ENCODE measurements at regions not wholly inside any gene's neighbourhood (a gene's known extent, or its start where the extent isn't known, plus 50 kb on each side); places are given as distances from the start of the nearest gene placed in this dataset.

- DNase-seq (ENCODE audit: extremely low read depth, low read depth) = no peak
- no peak overlapping the region for H3K4me3 ChIP-seq (replicated peaks; ENCODE audit: low read depth, low read length)
- TF ChIP-seq, protein P1, sequence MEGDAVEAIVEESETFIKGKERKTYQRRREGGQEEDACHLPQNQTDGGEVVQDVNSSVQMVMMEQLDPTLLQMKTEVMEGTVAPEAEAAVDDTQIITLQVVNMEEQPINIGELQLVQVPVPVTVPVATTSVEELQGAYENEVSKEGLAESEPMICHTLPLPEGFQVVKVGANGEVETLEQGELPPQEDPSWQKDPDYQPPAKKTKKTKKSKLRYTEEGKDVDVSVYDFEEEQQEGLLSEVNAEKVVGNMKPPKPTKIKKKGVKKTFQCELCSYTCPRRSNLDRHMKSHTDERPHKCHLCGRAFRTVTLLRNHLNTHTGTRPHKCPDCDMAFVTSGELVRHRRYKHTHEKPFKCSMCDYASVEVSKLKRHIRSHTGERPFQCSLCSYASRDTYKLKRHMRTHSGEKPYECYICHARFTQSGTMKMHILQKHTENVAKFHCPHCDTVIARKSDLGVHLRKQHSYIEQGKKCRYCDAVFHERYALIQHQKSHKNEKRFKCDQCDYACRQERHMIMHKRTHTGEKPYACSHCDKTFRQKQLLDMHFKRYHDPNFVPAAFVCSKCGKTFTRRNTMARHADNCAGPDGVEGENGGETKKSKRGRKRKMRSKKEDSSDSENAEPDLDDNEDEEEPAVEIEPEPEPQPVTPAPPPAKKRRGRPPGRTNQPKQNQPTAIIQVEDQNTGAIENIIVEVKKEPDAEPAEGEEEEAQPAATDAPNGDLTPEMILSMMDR (IDR thresholded peaks at IDR 0.05; ENCODE audit: low read depth, low read length, missing control alignments) = no peak
Observed at GRCh38 chr6:163950159-163950558, 535.6 kb downstream of the QKI start.

DNA sequence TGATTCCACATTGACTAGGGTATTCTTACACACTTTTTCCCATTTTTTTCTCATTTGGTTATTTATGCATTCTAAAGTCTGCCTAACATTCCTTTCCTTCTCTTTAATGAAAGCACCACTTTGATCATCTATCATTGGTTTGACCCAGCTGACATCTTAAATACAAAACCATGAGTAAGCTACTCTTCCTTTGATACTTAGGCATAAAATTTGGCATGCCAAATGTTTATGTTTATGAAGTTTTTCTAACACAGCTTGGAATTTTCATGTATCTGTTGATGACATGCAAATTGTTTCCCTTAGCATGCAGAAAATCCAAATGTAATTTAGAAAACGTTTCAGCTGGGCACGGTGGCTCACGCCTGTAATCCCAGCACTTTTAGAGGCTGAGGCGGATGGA lies 534.9 kb downstream of the QKI start:
- no peak for DNase-seq (ENCODE audit: extremely low read depth, low read depth)
- no peak overlapping the region for H3K4me3 ChIP-seq (replicated peaks; ENCODE audit: low read depth, low read length)
- TF ChIP-seq, protein P1 (IDR thresholded peaks at IDR 0.05; ENCODE audit: low read depth, low read length, missing control alignments) = no peak

- no peak overlapping the region for H3K4me3 ChIP-seq (replicated peaks; ENCODE audit: low read depth, low read length)
- DNase-seq (ENCODE audit: extremely low read depth, low read depth) = no peak
- TF ChIP-seq, protein P1 (IDR thresholded peaks at IDR 0.05; ENCODE audit: low read depth, low read length, missing control alignments) = no peak
Observed at GRCh38 chr6:163948250-163948649, 533.7 kb downstream of the QKI start.

GRCh38 chr6:163947276-163947675 lies 532.8 kb downstream of the QKI start:
- DNase-seq (ENCODE audit: extremely low read depth, low read depth) = no peak
- TF ChIP-seq, protein P1 (IDR thresholded peaks at IDR 0.05; ENCODE audit: low read depth, low read length, missing control alignments) = no peak
- no peak overlapping the region for H3K4me3 ChIP-seq (replicated peaks; ENCODE audit: low read depth, low read length)

- no peak overlapping the region for H3K4me3 ChIP-seq (replicated peaks; ENCODE audit: low read depth, low read length)
- no peak for DNase-seq (ENCODE audit: extremely low read depth, low read depth)
- TF ChIP-seq, protein P1 (IDR thresholded peaks at IDR 0.05; ENCODE audit: low read depth, low read length, missing control alignments) = no peak
Observed at GRCh38 chr6:163946437-163946836, 531.9 kb downstream of the QKI start.

DNA sequence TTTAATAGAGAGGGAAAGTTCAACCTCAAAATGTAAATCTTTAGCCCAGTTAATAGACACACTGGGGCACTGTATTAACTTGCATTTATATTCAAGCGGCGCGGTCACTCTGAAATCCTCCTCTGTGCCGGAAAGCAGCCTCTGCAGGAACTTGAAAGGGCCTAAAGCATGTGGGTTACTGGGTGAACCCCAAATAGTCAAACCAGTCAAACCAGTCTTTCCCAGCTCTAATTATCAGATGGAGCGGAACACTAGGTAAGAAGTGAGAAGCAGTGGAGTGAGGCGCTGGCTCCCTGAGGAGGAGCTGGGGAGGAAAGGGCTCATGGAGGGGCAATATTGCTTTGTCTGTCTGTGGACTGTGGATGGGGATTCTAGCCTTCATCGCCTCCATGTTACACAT lies 531.3 kb downstream of the QKI start:
- TF ChIP-seq, protein P1 (IDR thresholded peaks at IDR 0.05; ENCODE audit: low read depth, low read length, missing control alignments) = no peak
- no peak overlapping the region for H3K4me3 ChIP-seq (replicated peaks; ENCODE audit: low read depth, low read length)
- no peak for DNase-seq (ENCODE audit: extremely low read depth, low read depth)

GRCh38 chr6:163944897-163945296 lies 530.4 kb downstream of the QKI start:
- H3K4me3 ChIP-seq (replicated peaks; ENCODE audit: low read depth, low read length) = no peak overlapping the region
- no peak for DNase-seq (ENCODE audit: extremely low read depth, low read depth)
- TF ChIP-seq, protein P1 (IDR thresholded peaks at IDR 0.05; ENCODE audit: low read depth, low read length, missing control alignments) = no peak

Data from HFF-Myc (cell line).